ENCODE measurements at regions not wholly inside any gene's neighbourhood (a gene's known extent, or its start where the extent isn't known, plus 50 kb on each side); places are given as distances from the start of the nearest gene placed in this dataset.
"Not testable (repeated sequence)": the region's sequence is repeated elsewhere in the genome, so short reads cannot be mapped to it uniquely, and the experiment has no call there.

DNA sequence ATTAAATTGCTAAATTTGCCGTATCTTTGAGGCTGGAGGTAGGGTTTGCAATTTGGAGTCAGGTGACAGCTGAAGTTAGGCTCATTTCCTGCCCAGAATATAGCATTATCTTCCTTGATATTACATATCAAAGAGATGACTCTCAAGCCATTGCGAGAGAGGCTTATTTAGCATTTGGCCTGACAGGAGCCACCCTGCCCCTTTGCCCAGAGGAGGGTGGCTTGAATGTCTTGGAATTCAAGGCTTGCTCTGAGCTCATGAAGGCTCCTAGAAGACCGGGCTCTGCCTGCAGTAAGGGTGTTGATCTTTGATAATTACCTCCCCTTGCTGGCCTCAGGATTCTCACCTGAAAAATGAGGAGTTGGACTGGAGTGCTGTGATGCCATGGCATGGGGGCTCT lies 251.4 kb upstream of the C2CD4B start:
- no peaks in the 10 kb centered on the region for H3K9me3 ChIP-seq (ENCODE audit: severe bottlenecking)
- peak overlapping the region; percentile 1 for H3K27ac ChIP-seq
- H3K36me3 ChIP-seq, result no peaks in the 10 kb centered on the region
- no peaks in the 10 kb centered on the region for H3K27me3 ChIP-seq (ENCODE audit: insufficient read depth, low read depth, severe bottlenecking)
- no peak for TF ChIP-seq CTCF (IDR thresholded peaks at IDR 0.05; ENCODE audit: low read depth, low read length)
- no peak overlapping the region for H3K4me3 ChIP-seq (ENCODE audit: low read depth, low read length)
- DNase-seq, result peak; percentile 18

- Histone ChIP-seq H3K27ac (no peak overlapping the region), H3K36me3 (no peaks in the 10 kb centered on the region)
- no peak for DNase-seq
These were observed 252.4 kb upstream of the C2CD4B start for GRCh38 chr15:62417439-62417838.

GRCh38 chr15:62418496-62418895 lies 253.4 kb upstream of the C2CD4B start:
- H3K27me3 ChIP-seq (ENCODE audit: insufficient read depth, low read depth, severe bottlenecking); H3K27ac ChIP-seq; H3K4me3 ChIP-seq (ENCODE audit: low read depth, low read length); H3K36me3 ChIP-seq; H3K9me3 ChIP-seq (ENCODE audit: severe bottlenecking); DNase-seq: not testable (repeated sequence)

More at GRCh38 chr15:62417439-62417838, 252.4 kb upstream of the C2CD4B start:
- H3K27me3 ChIP-seq (ENCODE audit: insufficient read depth, low read depth, severe bottlenecking), result no peaks in the 10 kb centered on the region
- no peaks in the 10 kb centered on the region for H3K9me3 ChIP-seq (ENCODE audit: severe bottlenecking)
- TF ChIP-seq CTCF (IDR thresholded peaks at IDR 0.05; ENCODE audit: low read depth, low read length), result no peak
- H3K4me3 ChIP-seq (ENCODE audit: low read depth, low read length), result no peak overlapping the region

DNA sequence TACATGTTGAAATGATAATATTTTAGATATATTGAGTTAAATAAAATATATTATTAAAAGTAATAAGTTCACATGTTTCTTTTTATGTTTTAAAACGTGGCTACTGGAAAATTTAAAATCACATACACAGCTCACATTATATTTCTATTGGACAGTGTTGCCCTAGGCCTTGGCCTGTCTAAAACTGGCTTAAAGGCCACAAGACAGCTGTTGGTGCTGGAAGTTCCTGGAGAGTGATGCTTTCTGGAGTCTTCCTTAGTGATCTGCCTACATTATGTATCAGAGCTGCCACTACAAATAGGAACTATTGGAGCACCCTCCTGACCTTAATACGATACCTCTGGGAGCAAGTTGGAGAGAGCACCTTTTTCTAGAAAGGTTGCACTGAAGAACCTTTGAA lies 254.1 kb upstream of the C2CD4B start:
- H3K27ac ChIP-seq, result no peak overlapping the region

GRCh38 chr15:62420371-62420770 lies 255.3 kb upstream of the C2CD4B start:
- H3K9me3 ChIP-seq (ENCODE audit: severe bottlenecking); H3K36me3 ChIP-seq; H3K27me3 ChIP-seq (ENCODE audit: insufficient read depth, low read depth, severe bottlenecking); DNase-seq; H3K4me3 ChIP-seq (ENCODE audit: low read depth, low read length); H3K27ac ChIP-seq: not testable (repeated sequence)

More for the DNA sequence above, 254.1 kb upstream of the C2CD4B start:
- no peak for DNase-seq
- Histone ChIP-seq H3K9me3 (ENCODE audit: severe bottlenecking) (no peaks in the 10 kb centered on the region), H3K27me3 (ENCODE audit: insufficient read depth, low read depth, severe bottlenecking) (no peaks in the 10 kb centered on the region), H3K36me3 (no peaks in the 10 kb centered on the region), H3K4me3 (ENCODE audit: low read depth, low read length) (no peak overlapping the region)
- TF ChIP-seq CTCF (IDR thresholded peaks at IDR 0.05; ENCODE audit: low read depth, low read length), result no peak

DNA sequence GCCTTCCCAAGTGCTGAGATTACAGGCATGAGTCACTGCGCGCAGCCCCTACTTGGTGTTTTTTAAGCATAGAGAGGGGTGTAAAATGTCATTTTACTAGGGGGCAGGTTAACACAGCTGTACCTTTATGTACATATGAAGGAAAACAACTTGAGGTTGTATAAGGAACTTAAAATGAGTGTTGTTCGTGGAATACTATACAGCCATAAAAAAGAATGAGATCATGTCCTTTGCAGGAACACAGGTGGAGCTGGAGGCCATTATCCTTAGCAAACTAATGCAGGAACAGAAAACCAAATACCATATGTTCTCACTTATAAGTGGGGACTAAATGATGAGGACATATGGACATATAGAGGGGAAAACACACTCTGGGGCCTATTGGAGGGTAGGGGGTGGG lies 256.2 kb upstream of the C2CD4B start:
- Histone ChIP-seq H3K27me3 (ENCODE audit: insufficient read depth, low read depth, severe bottlenecking) (no peaks in the 10 kb centered on the region), H3K27ac (no peak overlapping the region), H3K36me3 (no peaks in the 10 kb centered on the region), H3K4me3 (ENCODE audit: low read depth, low read length) (no peak overlapping the region), H3K9me3 (ENCODE audit: severe bottlenecking) (no peaks in the 10 kb centered on the region)
- no peak for DNase-seq
- TF ChIP-seq CTCF (IDR thresholded peaks at IDR 0.05; ENCODE audit: low read depth, low read length), result no peak

DNA sequence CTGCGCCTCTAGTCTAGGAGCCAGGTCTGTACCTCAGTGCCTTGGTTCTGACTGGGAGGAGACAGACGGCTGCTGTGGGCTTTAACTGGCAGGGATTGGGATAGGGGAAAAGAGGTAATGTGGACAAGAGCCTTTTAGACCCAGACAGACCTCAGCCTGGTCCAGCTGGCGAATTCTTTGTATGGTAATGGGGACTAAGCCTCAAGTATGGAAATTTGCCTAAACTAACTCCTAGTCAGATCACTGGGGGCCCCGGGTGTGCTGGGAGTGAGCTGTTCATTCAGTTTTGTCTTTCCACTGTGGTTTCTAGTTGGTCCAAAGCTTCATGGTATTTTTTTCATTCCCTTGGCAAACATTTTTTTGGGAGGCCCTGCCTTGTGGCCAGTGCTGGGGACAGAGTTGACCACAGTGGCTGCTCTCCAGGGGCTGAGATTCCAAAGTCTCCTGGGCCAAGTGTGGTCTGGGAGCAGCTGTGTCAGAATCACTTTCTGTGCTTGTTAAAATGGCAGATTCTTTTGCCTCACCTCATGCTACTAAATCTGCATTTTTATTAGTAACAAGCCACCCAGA lies 261.4 kb upstream of the C2CD4B start:
- Histone ChIP-seq H3K36me3 (no peaks in the 10 kb centered on the region), H3K9me3 (ENCODE audit: severe bottlenecking) (no peaks in the 10 kb centered on the region), H3K27me3 (ENCODE audit: insufficient read depth, low read depth, severe bottlenecking) (no peaks in the 10 kb centered on the region), H3K27ac (no peak overlapping the region; the same call in 1 of the 2 replicates), H3K4me3 (ENCODE audit: low read depth, low read length) (no peak overlapping the region)
- no peak for TF ChIP-seq CTCF (IDR thresholded peaks at IDR 0.05; ENCODE audit: low read depth, low read length)
- DNase-seq, result no peak

Measured in WERI-Rb-1 (cell line).